Heart left ventricle (tissue), 16 donors: ENCODE measurements at regions not wholly inside any gene's neighbourhood (a gene's known extent, or its start where the extent isn't known, plus 50 kb on each side); places are given as distances from the start of the nearest gene placed in this dataset.
A peak's percentile ranks its signal among the peaks of the same experiment; 100 is the strongest.

Experiments
- ATAC-seq, 4 donors: fragments of 200-7000 bp; cut with Tn5 transposase; one replicate each; pipeline ENCODE4 v1.9.1; 2020 to 2022; ENCODE audit warnings: moderate library complexity in 4 of 4, mild to moderate bottlenecking in 3 of 4, moderate number of reproducible peaks in 1 of 4
- DNase-seq, 5 donors: peaks; one replicate each; pipeline ENCODE4 v3.0.0-alpha.2; 2020
- H3K27ac ChIP-seq, 12 donors: fragments of 200-600 bp; sonication (generic) in 4 of 12; one replicate each; pipeline versions ENCODE4 v1.5.0 to v1.8.0; 2016 to 2022; ENCODE audit warnings: mild to moderate bottlenecking in 2 of 12
- H3K27me3 ChIP-seq, 9 donors: fragments of 200-600 bp; sonication (generic) in 2 of 9; one replicate each; pipeline versions ENCODE4 v1.5.1 to v1.8.0; 2016 to 2022; ENCODE audit warnings: mild to moderate bottlenecking in 3 of 9
- H3K36me3 ChIP-seq, 9 donors: fragments of 200-600 bp; sonication (generic) in 2 of 9; one replicate each; pipeline versions ENCODE4 v1.5.0 to v1.8.0; 2018 to 2022; ENCODE audit warnings: mild to moderate bottlenecking in 2 of 9
- H3K4me1 ChIP-seq, 12 donors: fragments of 200-600 bp; sonication (generic) in 4 of 12; one replicate each; pipeline versions ENCODE4 v1.5.0 to v1.8.0; 2016 to 2022; ENCODE audit warnings: mild to moderate bottlenecking in 3 of 12
- H3K4me3 ChIP-seq, 12 donors: fragments of 200-600 bp; sonication (generic) in 4 of 12; one replicate each; pipeline versions ENCODE4 v1.5.0 to v1.8.0; 2017 to 2022; ENCODE audit warnings: mild to moderate bottlenecking in 9 of 12, moderate library complexity in 4 of 12
- H3K9me3 ChIP-seq, 12 donors: fragments of 200-600 bp; sonication (generic) in 4 of 12; one replicate each; pipeline versions ENCODE4 v1.5.0 to v1.8.0; 2016 to 2022; ENCODE audit warnings: mild to moderate bottlenecking in 1 of 12
- CTCF ChIP-seq, 12 donors: fragments of 200-600 bp; sonication (generic) in 4 of 12; IDR thresholded peaks; one replicate each; pipeline versions ENCODE4 v1.5.0 to v1.8.0; 2018 to 2022; ENCODE audit warnings: antibody characterized with exemption in 12 of 12, mild to moderate bottlenecking in 5 of 12
- POLR2A ChIP-seq, 2 donors: fragments of 450-650 bp; IDR thresholded peaks; one replicate each; pipeline ENCODE4 v1.6.1; 2017; ENCODE audit warnings: antibody characterized with exemption in 2 of 2, mild to moderate bottlenecking in 2 of 2, moderate library complexity in 2 of 2
- whole genome bisulfite sequencing, 4 donors: extraction: QIAGEN DNeasy Blood & Tissue Kit in 2 of 4; methylation state at CpG; one replicate each; pipeline versions ENCODE4 v1.1.5 to v1.1.7; 2013 to 2018; 5-methylcytosine and 5-hydroxymethylcytosine counted together
- intact Hi-C, 10 donors: fragments of 100-400 bp; cut with DNase I; formaldehyde crosslinking; loops; one replicate each; pipeline versions ENCODE4 v1.11.1 to v1.14.2; 2022
- donor health status: ischemic (EF 13 %, LVEDD 7.1; RV severe dilation, severe dysfunction).
- donor health status: healthy with polysubstance abuse.
- donor health status: DM: no; HTN: yes; CAD: no.
- donor health status: DM: no; HTN: no; CAD: no.
- donor health status: ischemic (EF 25% LVEDD 6.9; RV normal size, moderate dysfunction).
- donor health status: ischemic (EF 25% LVEDD 5.7; RV mildly dilated, moderate dysfunction).
- donor health status: healthy.
- donor health status: DM: yes; HTN: yes; CAD: no.
- donor health status: ischemic (EF 35%, LVEDD 5.7; RV mildly dilated, moderate dysfunction).
- donor health status: nonischemic (EF 11% LVEDD 7.7; RV severe dilation, severe dysfunction).
- donor health status: DM: yes; HTN: yes; CAD: no.
- donor health status: PGD.
- donor health status: ischemic (EF 29% LVEDD 5.4; RV normal size, mild dysfunction).
- donor health status: nonischemic (EF 23%, LVEDD 6.1; RV moderate dilation, normal function).

- Histone ChIP-seq H3K27ac (no peak overlapping the region), H3K9me3 (no peaks in the 10 kb centered on the region), H3K36me3 (no peaks in the 10 kb centered on the region), H3K4me3 (no peak overlapping the region), H3K4me1 (peaks cover 0 to 7% (median 0%) of the 10 kb centered on the region in 12 donors), H3K27me3 (peaks cover 0 to 14% (median 0%) of the 10 kb centered on the region in 9 donors)
- ATAC-seq (peak in 3 of 4 donors; percentile 71 to 93 (median 84)), DNase-seq (peak in 4 of 5 donors; percentile 25 to 76 (median 51))
- WGBS, 4 donors: 65 to 77% (median 71%) methylated on average over 11 of the region's 11 CpGs
- TF ChIP-seq POLR2A (IDR thresholded peaks at IDR 0.05) (no peak), CTCF (IDR thresholded peaks at IDR 0.05) (no peak)
- intact Hi-C loops: no loop called here
Observed at GRCh38 chr3:10570196-10570946, 65.0 kb upstream of the ATP2B2 start.

DNA sequence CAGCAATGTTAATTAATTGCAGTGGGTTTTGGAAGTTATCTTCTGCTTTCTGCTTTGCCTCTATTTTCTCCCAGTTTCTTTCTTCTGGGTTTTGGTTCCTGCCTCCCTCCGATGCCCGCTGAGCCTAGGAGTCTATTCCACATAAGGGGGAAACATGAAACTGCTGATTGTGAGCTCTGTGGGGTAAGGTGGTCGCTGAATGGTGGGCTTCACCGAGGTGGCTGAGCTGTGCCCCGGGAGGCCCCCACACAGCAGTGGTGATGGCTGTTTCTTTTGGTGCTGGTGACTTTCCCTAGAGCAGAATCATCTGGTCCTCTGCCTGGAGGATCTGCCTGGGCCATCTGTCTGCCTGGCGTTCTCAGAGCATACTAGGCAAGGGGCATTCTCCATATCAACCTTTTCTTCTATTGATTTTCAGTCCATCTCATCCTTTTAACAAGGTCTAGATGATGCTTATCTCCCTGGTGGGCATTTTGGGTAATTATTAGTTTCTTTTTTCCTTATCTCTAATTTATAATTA, 68.8 kb upstream of the ATP2B2 start:
- ATAC-seq: no peak
- 73 to 79% (median 75%) methylated on average over 6 of the region's 6 CpGs for WGBS, 4 donors

DNA sequence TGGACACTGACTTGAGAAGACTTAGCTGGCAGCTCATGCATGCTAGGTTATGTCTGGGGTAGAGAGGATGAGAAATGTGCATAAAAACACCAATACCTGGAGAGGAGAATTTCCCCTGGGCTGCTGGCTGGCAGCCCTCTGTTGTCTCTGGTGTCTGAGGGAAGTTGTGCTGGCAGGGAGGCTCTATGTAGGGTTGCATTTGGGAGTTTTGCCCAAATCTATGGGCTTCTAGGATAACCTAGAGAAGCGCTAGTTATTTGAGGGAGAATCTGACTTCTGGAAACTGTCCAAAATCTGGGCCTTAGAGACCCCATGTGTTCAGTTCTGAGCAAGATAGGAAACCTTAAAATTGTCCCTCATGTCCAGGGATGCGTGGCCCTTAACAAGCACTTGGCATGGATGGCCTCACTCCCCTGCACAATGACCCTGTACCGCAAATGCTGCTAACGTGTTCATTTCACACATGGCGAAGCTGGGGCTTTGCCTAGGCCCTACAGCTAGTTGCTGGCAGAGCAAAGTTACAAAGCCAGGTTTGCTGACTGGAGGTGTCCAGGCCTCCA, 70.3 kb upstream of the ATP2B2 start:
- H3K4me1 ChIP-seq: peaks cover 0 to 7% (median 0%) of the 10 kb centered on the region in 12 donors
- no peak overlapping the region for H3K27ac ChIP-seq
- H3K9me3 ChIP-seq: no peaks in the 10 kb centered on the region
- 69 to 89% (median 84%) methylated on average over 1 to 5 of the region's 5 CpGs for WGBS, 4 donors
- H3K27me3 ChIP-seq: peaks cover 0 to 9% (median 0%) of the 10 kb centered on the region in 9 donors
- no peak overlapping the region for H3K4me3 ChIP-seq
- no peak for DNase-seq
- no peak for ATAC-seq
- intact Hi-C loops: no loop called here
- no peak for TF ChIP-seq CTCF (IDR thresholded peaks at IDR 0.05)
- no peak for TF ChIP-seq POLR2A (IDR thresholded peaks at IDR 0.05)
- no peaks in the 10 kb centered on the region for H3K36me3 ChIP-seq

More for the DNA sequence above, 68.8 kb upstream of the ATP2B2 start:
- intact Hi-C loops: no loop called here
- H3K4me1 ChIP-seq: peaks cover 0 to 7% (median 0%) of the 10 kb centered on the region in 12 donors
- TF ChIP-seq POLR2A (IDR thresholded peaks at IDR 0.05) (no peak), CTCF (IDR thresholded peaks at IDR 0.05) (no peak)
- DNase-seq: no peak
- no peak overlapping the region for H3K27ac ChIP-seq
- no peaks in the 10 kb centered on the region for H3K36me3 ChIP-seq
- peaks cover 0 to 9% (median 0%) of the 10 kb centered on the region in 9 donors for H3K27me3 ChIP-seq
- no peak overlapping the region for H3K4me3 ChIP-seq
- no peaks in the 10 kb centered on the region for H3K9me3 ChIP-seq

- intact Hi-C loops: no loop called here
- Histone ChIP-seq H3K4me1 (peaks cover 0 to 7% (median 0%) of the 10 kb centered on the region in 12 donors), H3K27me3 (peaks cover 0 to 13% (median 0%) of the 10 kb centered on the region in 9 donors), H3K9me3 (no peaks in the 10 kb centered on the region), H3K27ac (no peak overlapping the region), H3K4me3 (no peak overlapping the region), H3K36me3 (no peaks in the 10 kb centered on the region)
- DNase-seq (peak in 1 of 5 donors; percentile 38), ATAC-seq (peak in 3 of 4 donors; percentile 42 to 58 (median 53))
- TF ChIP-seq POLR2A (IDR thresholded peaks at IDR 0.05) (no peak), CTCF (IDR thresholded peaks at IDR 0.05) (no peak)
- 21 to 64% (median 49%) methylated on average over 7 of the region's 7 CpGs for WGBS, 4 donors
Observed at GRCh38 chr3:10577486-10577885, 72.1 kb upstream of the ATP2B2 start.
